ENCODE measurements at regions not wholly inside any gene's neighbourhood (a gene's known extent, or its start where the extent isn't known, plus 50 kb on each side); places are given as distances from the start of the nearest gene placed in this dataset.

GRCh38 chrX:20511792-20512191 lies 245.1 kb upstream of the RPS6KA3 start:
- H3K4me1 ChIP-seq (replicated peaks): peaks cover 46% of the 10 kb centered on the region
- no peaks in the 10 kb centered on the region; the same call in 1 of the 2 replicates for H3K9me3 ChIP-seq (replicated peaks)
- peak overlapping the region; percentile 29; the same call in 1 of the 2 replicates for H3K27ac ChIP-seq
- no peak for DNase-seq (ENCODE audit: low read depth in 1 of 2, low spot score in 2 of 2)
- no peak overlapping the region for H3K4me3 ChIP-seq
- no peaks in the 10 kb centered on the region for H3K36me3 ChIP-seq
- H3K27me3 ChIP-seq (replicated peaks): no peaks in the 10 kb centered on the region

DNA sequence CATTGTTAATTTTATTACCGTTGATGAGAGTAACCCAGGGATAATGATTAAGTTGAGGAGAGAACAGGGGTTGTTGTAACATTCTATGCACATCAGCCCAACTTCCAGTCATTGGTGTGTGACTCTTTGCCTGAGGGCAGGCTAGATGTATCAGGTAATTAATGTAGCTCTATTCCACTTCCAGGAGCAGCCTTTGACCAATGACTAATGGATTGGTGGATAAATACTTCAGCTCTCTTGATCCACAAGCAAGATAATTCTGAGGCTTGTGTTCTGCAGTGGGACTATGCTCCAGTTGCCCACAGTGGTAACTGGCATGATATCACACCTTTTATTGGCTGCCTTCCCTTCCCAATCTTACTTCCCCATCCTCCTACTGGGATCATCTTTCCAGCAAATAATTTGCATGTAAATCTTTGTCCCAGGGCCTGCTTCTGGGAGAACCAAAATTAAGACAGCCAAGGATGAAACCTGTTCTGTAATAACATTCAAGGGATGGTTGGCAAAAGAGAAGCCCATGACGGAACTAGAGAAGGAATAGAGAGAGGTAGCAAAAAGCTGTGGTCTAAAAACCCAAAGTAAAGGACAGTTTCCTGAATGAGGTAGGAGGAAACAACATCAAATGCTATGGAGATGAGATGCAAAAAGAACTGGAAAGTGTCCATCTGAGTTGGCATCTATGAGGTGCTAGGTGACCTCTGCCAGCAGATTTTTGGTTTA lies 241.4 kb upstream of the RPS6KA3 start:
- H3K27me3 ChIP-seq (replicated peaks): no peaks in the 10 kb centered on the region
- DNase-seq (ENCODE audit: low read depth in 1 of 2, low spot score in 2 of 2): no peak
- no peak overlapping the region for H3K4me3 ChIP-seq
- H3K4me1 ChIP-seq (replicated peaks): peaks cover 11% of the 10 kb centered on the region
- H3K36me3 ChIP-seq: no peaks in the 10 kb centered on the region
- H3K27ac ChIP-seq: no peak overlapping the region
- no peaks in the 10 kb centered on the region for H3K9me3 ChIP-seq (replicated peaks)

DNA sequence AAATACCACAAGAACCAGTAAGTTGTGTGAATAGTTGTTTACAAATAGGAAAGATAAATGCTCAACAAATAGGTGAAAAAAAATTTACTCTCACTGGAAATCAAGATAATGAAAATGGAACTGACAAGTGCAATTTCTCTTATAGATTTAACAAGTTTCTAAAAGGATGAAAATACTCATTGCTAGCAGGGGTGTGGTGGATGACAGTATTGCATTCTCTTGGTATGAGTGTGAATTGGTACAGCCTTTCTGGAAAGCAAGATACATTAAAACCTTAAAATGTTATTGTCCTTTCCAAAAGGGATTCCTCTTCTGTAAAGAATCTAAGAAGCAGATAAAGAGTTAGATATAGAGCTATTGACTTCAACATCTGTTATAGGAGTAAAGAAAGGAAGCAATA lies 240.0 kb upstream of the RPS6KA3 start:
- DNase-seq (ENCODE audit: low read depth in 1 of 2, low spot score in 2 of 2): no peak
- no peak overlapping the region for H3K27ac ChIP-seq
- peaks cover 5% of the 10 kb centered on the region for H3K4me1 ChIP-seq (replicated peaks)
- no peaks in the 10 kb centered on the region for H3K9me3 ChIP-seq (replicated peaks)
- no peak overlapping the region for H3K4me3 ChIP-seq
- H3K36me3 ChIP-seq: no peaks in the 10 kb centered on the region
- H3K27me3 ChIP-seq (replicated peaks): no peaks in the 10 kb centered on the region

- Histone ChIP-seq H3K4me3 (no peak overlapping the region), H3K4me1 (replicated peaks) (no peaks in the 10 kb centered on the region; the same call in 1 of the 2 replicates), H3K36me3 (no peaks in the 10 kb centered on the region), H3K9me3 (replicated peaks) (no peaks in the 10 kb centered on the region), H3K27ac (no peak overlapping the region), H3K27me3 (replicated peaks) (no peaks in the 10 kb centered on the region)
- DNase-seq (ENCODE audit: low read depth in 1 of 2, low spot score in 2 of 2): no peak
These were observed 234.2 kb upstream of the RPS6KA3 start for GRCh38 chrX:20500949-20501348.

- no peak overlapping the region for H3K4me3 ChIP-seq
- DNase-seq (ENCODE audit: low read depth in 1 of 2, low spot score in 2 of 2): no peak
- no peaks in the 10 kb centered on the region; the same call in 1 of the 2 replicates for H3K4me1 ChIP-seq (replicated peaks)
- H3K27ac ChIP-seq: no peak overlapping the region
- no peaks in the 10 kb centered on the region for H3K9me3 ChIP-seq (replicated peaks)
- H3K27me3 ChIP-seq (replicated peaks): no peaks in the 10 kb centered on the region
- H3K36me3 ChIP-seq: no peaks in the 10 kb centered on the region
These were observed 233.6 kb upstream of the RPS6KA3 start for GRCh38 chrX:20500171-20500865.

- Histone ChIP-seq H3K4me1 (replicated peaks) (no peaks in the 10 kb centered on the region; the same call in 1 of the 2 replicates), H3K4me3 (no peak overlapping the region), H3K27ac (no peak overlapping the region), H3K9me3 (replicated peaks) (no peaks in the 10 kb centered on the region), H3K27me3 (replicated peaks) (no peaks in the 10 kb centered on the region), H3K36me3 (no peaks in the 10 kb centered on the region)
- no peak for DNase-seq (ENCODE audit: low read depth in 1 of 2, low spot score in 2 of 2)
These were observed 233.1 kb upstream of the RPS6KA3 start for GRCh38 chrX:20499763-20500162.

DNA sequence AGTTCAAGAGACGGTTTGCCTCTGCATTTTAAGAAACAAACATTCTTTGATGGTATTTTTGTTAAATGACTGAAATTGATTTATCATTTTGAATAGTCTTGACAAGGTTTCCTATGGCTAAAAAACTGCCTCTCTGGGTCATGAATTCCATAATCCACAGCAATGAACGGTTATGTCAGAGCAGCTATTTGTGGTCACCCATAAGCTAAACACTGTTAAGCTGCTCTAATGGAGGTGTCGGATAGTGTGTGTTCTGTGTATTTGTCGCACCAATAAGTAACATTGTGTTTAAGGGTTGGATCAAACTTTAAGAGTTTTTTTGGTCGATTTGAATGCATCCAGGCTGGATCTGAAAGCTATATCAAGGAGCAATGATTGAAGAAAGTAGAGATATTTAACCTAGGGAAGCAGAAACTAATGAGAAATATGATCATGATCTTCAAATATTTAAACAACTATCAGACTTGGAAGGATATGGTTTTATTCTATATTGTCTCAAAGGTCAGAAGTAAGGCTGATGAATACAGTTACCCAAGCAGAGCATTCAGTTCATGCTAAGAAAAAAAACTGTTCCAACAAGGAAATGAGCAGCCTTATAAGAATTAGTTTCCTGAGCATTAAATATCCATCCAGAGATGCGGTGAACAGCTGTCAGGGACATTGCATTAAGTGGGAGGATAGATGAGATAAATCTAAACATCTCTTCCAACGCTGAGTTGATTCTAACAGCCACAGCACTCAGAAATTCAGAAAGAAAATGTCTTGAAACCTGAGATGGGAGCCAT lies 232.3 kb upstream of the RPS6KA3 start:
- H3K27ac ChIP-seq: no peak overlapping the region
- DNase-seq (ENCODE audit: low read depth in 1 of 2, low spot score in 2 of 2): no peak
- H3K4me3 ChIP-seq: no peak overlapping the region
- H3K9me3 ChIP-seq (replicated peaks): no peaks in the 10 kb centered on the region
- H3K27me3 ChIP-seq (replicated peaks): no peaks in the 10 kb centered on the region
- no peaks in the 10 kb centered on the region for H3K36me3 ChIP-seq
- H3K4me1 ChIP-seq (replicated peaks): no peaks in the 10 kb centered on the region; the same call in 1 of the 2 replicates

DNA sequence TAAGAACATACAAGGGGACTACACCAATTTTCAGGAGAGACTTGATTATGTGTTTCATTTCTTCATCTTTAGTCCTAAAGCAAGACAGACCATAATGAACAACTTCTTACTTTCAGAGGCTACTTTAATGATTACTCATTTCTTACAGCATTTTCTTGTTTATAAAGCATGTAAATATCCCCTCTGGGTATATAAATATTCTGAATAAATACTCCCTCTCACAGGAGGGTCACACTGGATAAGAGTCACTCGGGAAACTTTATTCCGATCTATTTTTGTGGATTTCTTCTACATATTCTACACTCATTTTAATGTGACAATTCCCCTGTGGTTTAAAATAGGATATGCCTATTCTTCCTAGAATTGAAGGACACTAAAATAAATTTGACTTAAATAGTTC lies 228.9 kb upstream of the RPS6KA3 start:
- no peak overlapping the region for H3K27ac ChIP-seq
- no peaks in the 10 kb centered on the region for H3K9me3 ChIP-seq (replicated peaks)
- H3K27me3 ChIP-seq (replicated peaks): no peaks in the 10 kb centered on the region
- no peaks in the 10 kb centered on the region for H3K36me3 ChIP-seq
- H3K4me3 ChIP-seq: no peak overlapping the region
- H3K4me1 ChIP-seq (replicated peaks): peaks cover 5% of the 10 kb centered on the region; the same call in 1 of the 2 replicates
- DNase-seq (ENCODE audit: low read depth in 1 of 2, low spot score in 2 of 2): no peak

- no peaks in the 10 kb centered on the region for H3K36me3 ChIP-seq
- H3K4me3 ChIP-seq: no peak overlapping the region
- H3K27ac ChIP-seq: no peak overlapping the region
- DNase-seq (ENCODE audit: low read depth in 1 of 2, low spot score in 2 of 2): no peak
- H3K9me3 ChIP-seq (replicated peaks): no peaks in the 10 kb centered on the region
- H3K4me1 ChIP-seq (replicated peaks): peaks cover 11% of the 10 kb centered on the region
- no peaks in the 10 kb centered on the region for H3K27me3 ChIP-seq (replicated peaks)
These were observed 221.8 kb upstream of the RPS6KA3 start for GRCh38 chrX:20488473-20488872.

- Histone ChIP-seq H3K4me3 (no peak overlapping the region), H3K4me1 (replicated peaks) (peaks cover 11% of the 10 kb centered on the region), H3K9me3 (replicated peaks) (no peaks in the 10 kb centered on the region), H3K36me3 (no peaks in the 10 kb centered on the region), H3K27me3 (replicated peaks) (no peaks in the 10 kb centered on the region), H3K27ac (no peak overlapping the region)
- DNase-seq (ENCODE audit: low read depth in 1 of 2, low spot score in 2 of 2): no peak
These were observed 220.5 kb upstream of the RPS6KA3 start for GRCh38 chrX:20487227-20487626.

DNA sequence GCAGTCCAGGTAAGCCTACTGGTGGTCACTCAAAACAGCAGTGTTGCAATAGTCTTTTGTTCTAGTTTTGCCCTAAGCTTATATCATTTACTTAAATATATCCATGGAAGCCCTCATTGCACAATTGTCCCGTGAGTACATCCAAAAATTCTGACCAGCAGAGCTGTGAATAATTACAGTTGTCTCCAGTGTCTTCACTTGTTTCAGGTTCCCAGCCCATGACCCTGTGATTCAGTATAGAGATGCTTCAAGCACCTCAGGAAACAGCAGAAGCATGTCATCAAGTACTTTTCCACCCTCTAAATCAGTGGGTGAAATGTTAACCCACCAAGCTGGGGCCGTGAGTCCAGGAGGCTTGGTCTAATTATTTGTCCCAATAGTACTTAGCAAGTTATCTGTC lies 214.9 kb upstream of the RPS6KA3 start:
- no peak for DNase-seq (ENCODE audit: low read depth in 1 of 2, low spot score in 2 of 2)
- Histone ChIP-seq H3K9me3 (replicated peaks) (no peaks in the 10 kb centered on the region), H3K4me1 (replicated peaks) (peaks cover 11% of the 10 kb centered on the region), H3K27me3 (replicated peaks) (no peaks in the 10 kb centered on the region), H3K27ac (no peak overlapping the region), H3K4me3 (no peak overlapping the region), H3K36me3 (no peaks in the 10 kb centered on the region)

DNA sequence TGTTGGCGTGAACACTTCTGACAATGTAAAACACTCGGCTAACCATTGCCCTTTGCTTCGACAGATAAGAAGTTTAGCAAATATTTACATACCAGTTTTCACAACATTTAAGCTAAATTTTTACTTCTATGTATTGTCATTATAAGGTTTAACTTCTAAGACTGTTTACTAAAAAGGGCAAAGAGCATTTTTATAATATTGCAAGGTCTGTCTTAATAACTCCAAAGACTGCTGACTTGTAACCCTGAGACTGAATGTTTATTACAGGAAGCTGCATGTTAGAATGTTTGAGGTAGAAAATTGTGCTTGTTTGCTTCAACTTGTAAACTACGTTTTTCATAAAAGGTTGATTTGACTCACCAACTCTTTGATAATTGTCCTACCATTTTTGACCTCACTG lies 213.2 kb upstream of the RPS6KA3 start:
- H3K9me3 ChIP-seq (replicated peaks): no peaks in the 10 kb centered on the region
- no peaks in the 10 kb centered on the region for H3K36me3 ChIP-seq
- no peaks in the 10 kb centered on the region for H3K27me3 ChIP-seq (replicated peaks)
- no peak overlapping the region for H3K4me3 ChIP-seq
- H3K27ac ChIP-seq: peak overlapping the region; percentile 4; the same call in 1 of the 2 replicates
- no peak for DNase-seq (ENCODE audit: low read depth in 1 of 2, low spot score in 2 of 2)
- peaks cover 11% of the 10 kb centered on the region for H3K4me1 ChIP-seq (replicated peaks)

GRCh38 chrX:20479048-20479447 lies 212.3 kb upstream of the RPS6KA3 start:
- Histone ChIP-seq H3K36me3 (no peaks in the 10 kb centered on the region), H3K4me1 (replicated peaks) (peaks cover 11% of the 10 kb centered on the region), H3K9me3 (replicated peaks) (no peaks in the 10 kb centered on the region), H3K4me3 (no peak overlapping the region), H3K27me3 (replicated peaks) (no peaks in the 10 kb centered on the region), H3K27ac (no peak overlapping the region)
- no peak for DNase-seq (ENCODE audit: low read depth in 1 of 2, low spot score in 2 of 2)

All from SJSA1 (cell line).